HCT116 (cell line): ENCODE measurements at regions not wholly inside any gene's neighbourhood (a gene's known extent, or its start where the extent isn't known, plus 50 kb on each side); places are given as distances from the start of the nearest gene placed in this dataset.

Experiments
- ATAC-seq: fragments of 200-7000 bp; cut with Tn5 transposase; 2 replicates; pipeline ENCODE4 v1.9.1; 2020; ENCODE audit warnings: mild to moderate bottlenecking, moderate library complexity
- BruUV-seq: library from RNA; stranded (reverse); fragments of 400-500 nt; replicated peaks from 2 replicates; lab custom pipeline; 2021; lab: Mats Ljungman, UMichigan
- CTCF ChIA-PET: fragments of 300-600 bp; sonication (Branson Sonifier 250); formaldehyde crosslinking; loops from one replicate; lab custom pipeline; 2021; ENCODE audit warnings: antibody characterized with exemption; lab: Charles Lee
- POLR2A ChIA-PET: fragments of 300-600, 350-600 bp; sonication (Branson Sonifier 250); formaldehyde crosslinking; loops from one replicate; lab custom pipeline; 2021; ENCODE audit warnings: antibody characterized with exemption; lab: Charles Lee
- RAD21 ChIA-PET, 2 experiments: fragments of 300-600 bp; sonication (Branson Sonifier 250); formaldehyde crosslinking; loops; one replicate each; lab custom pipeline; 2023; ENCODE audit warnings: low total read pairs in 2 of 2; ENCODE audit not compliant: uncharacterized antibody in 2 of 2, unreplicated experiment in 2 of 2, low non-redundant PET in 1 of 2; lab: Charles Lee
- DNase-seq: peaks from one replicate; pipeline ENCODE4 v3.0.0-alpha.2; 2010; ENCODE audit warnings: low read depth, low spot score
- H2AFZ ChIP-seq: fragments of 200-600 bp; shearing (Covaris generic), sonication (generic); 2 replicates; pipeline ENCODE4 v1.6.1; 2017; ENCODE audit warnings: low read depth, mixed run types, mixed read lengths, antibody characterized with exemption, low read length; ENCODE audit not compliant: poor library complexity, severe bottlenecking
- H3K27ac ChIP-seq: 2 replicates; pipeline ENCODE4 v1.5.1; 2012; ENCODE audit warnings: low read depth, low read length
- H3K27me3 ChIP-seq: fragments of 200-600 bp; sonication (generic); 2 replicates; pipeline ENCODE4 v1.6.1; 2016; ENCODE audit warnings: mixed run types, low read length, mixed read lengths; ENCODE audit not compliant: insufficient read depth
- H3K36me3 ChIP-seq, 2 experiments: fragments of 200-500 bp in 1 of 2; fragments of 200-600 bp in 1 of 2; sonication (Bioruptor generic) in 1 of 2; sonication (generic) in 1 of 2; 2 replicates each; pipeline versions ENCODE4 v1.5.1 to v1.6.1; 2014 to 2016; ENCODE audit warnings: low read length in 2 of 2, inconsistent platforms in 1 of 2, mixed read lengths in 1 of 2, mixed run types in 1 of 2; ENCODE audit not compliant: insufficient read depth in 2 of 2, control insufficient read depth in 1 of 2
- H3K4me1 ChIP-seq, 2 experiments: fragments of 200-600 bp in 1 of 2; sonication (generic) in 1 of 2; 2 replicates each; pipeline versions ENCODE4 v1.5.1 to v1.6.1; 2012 to 2017; ENCODE audit warnings: low read length in 2 of 2, inconsistent platforms in 1 of 2, mild to moderate bottlenecking in 1 of 2, mixed read lengths in 1 of 2, mixed run types in 1 of 2, moderate library complexity in 1 of 2; ENCODE audit not compliant: insufficient read depth in 2 of 2, control insufficient read depth in 1 of 2
- H3K4me2 ChIP-seq: fragments of 200-600 bp; sonication (generic); 2 replicates; pipeline ENCODE4 v1.6.1; 2017; ENCODE audit warnings: mixed run types, low read length, mixed read lengths
- H3K4me3 ChIP-seq, 2 experiments: fragments of 200-600 bp in 1 of 2; sonication (generic) in 1 of 2; replicated peaks in 1 of 2; 2 replicates each; pipeline ENCODE4 v1.5.1; 2011 to 2016; ENCODE audit warnings: low read length in 2 of 2, control low read depth in 1 of 2, low read depth in 1 of 2, mild to moderate bottlenecking in 1 of 2, mixed read lengths in 1 of 2, mixed run types in 1 of 2
- H3K79me2 ChIP-seq: fragments of 200-600 bp; sonication (generic); 2 replicates; pipeline ENCODE4 v1.6.1; 2017; ENCODE audit warnings: mild to moderate bottlenecking, mixed run types, low read length, moderate library complexity, mixed read lengths; ENCODE audit not compliant: insufficient read depth
- H3K9ac ChIP-seq: fragments of 200-600 bp; sonication (generic); 2 replicates; pipeline ENCODE4 v1.6.1; 2016; ENCODE audit warnings: low read length, mixed read lengths
- H3K9me2 ChIP-seq: fragments of 200-600 bp; sonication (generic), shearing (Covaris generic); 2 replicates; pipeline ENCODE4 v1.6.1; 2017; ENCODE audit warnings: mixed run types, mild to moderate bottlenecking, moderate library complexity; ENCODE audit not compliant: insufficient read depth
- H3K9me3 ChIP-seq, 2 experiments: fragments of 200-500 bp in 1 of 2; fragments of 200-600 bp in 1 of 2; sonication (Bioruptor generic) in 1 of 2; sonication (generic) in 1 of 2; 2 replicates each; pipeline ENCODE4 v1.6.1; 2014 to 2017; ENCODE audit warnings: low read length in 2 of 2, mixed read lengths in 2 of 2, inconsistent platforms in 1 of 2, low read depth in 1 of 2, mild to moderate bottlenecking in 1 of 2, mixed run types in 1 of 2, moderate library complexity in 1 of 2; ENCODE audit not compliant: control insufficient read depth in 1 of 2, insufficient read depth in 1 of 2
- H4K20me1 ChIP-seq: fragments of 200-600 bp; sonication (generic), shearing (Covaris generic); 2 replicates; pipeline ENCODE4 v1.6.1; 2017; ENCODE audit warnings: mixed run types, mild to moderate bottlenecking, moderate library complexity; ENCODE audit not compliant: insufficient read depth
- CBX3 ChIP-seq: IDR thresholded peaks from 2 replicates; pipeline ENCODE4 v1.6.1; 2012; ENCODE audit warnings: low read depth
- CEBPB ChIP-seq: IDR thresholded peaks from 2 replicates; pipeline ENCODE4 v1.6.1; 2012; ENCODE audit warnings: low read depth
- ELF1 ChIP-seq: IDR thresholded peaks from 2 replicates; pipeline ENCODE4 v1.6.1; 2012; ENCODE audit warnings: low read depth, borderline replicate concordance
- EZH2 ChIP-seq: fragments of 200-600 bp; sonication (generic); IDR thresholded peaks from 2 replicates; pipeline ENCODE4 v1.6.1; 2017; ENCODE audit warnings: antibody characterized with exemption, mixed run types
- JUND ChIP-seq: IDR thresholded peaks from 2 replicates; pipeline ENCODE4 v1.6.1; 2012
- POLR2A ChIP-seq: IDR thresholded peaks from 2 replicates; pipeline ENCODE4 v1.7.0; 2011; ENCODE audit warnings: borderline replicate concordance; ENCODE audit not compliant: insufficient read depth, insufficient read length; ENCODE audit errors: extremely low read depth
- RAD21 ChIP-seq: IDR thresholded peaks from 2 replicates; pipeline ENCODE4 v1.6.1; 2012; ENCODE audit warnings: low read depth, mild to moderate bottlenecking
- SRF ChIP-seq: IDR thresholded peaks from 2 replicates; pipeline ENCODE4 v1.6.1; 2012; ENCODE audit warnings: low read depth
- YY1 ChIP-seq: IDR thresholded peaks from 2 replicates; pipeline ENCODE4 v1.6.1; 2011; ENCODE audit warnings: low read length, low read depth, moderate library complexity, mild to moderate bottlenecking; ENCODE audit not compliant: insufficient replicate concordance; ENCODE audit errors: extremely low read depth
- ZNF274 ChIP-seq: fragments of 200-500 bp; sonication (Bioruptor generic); IDR thresholded peaks from 2 replicates; pipeline ENCODE4 v1.6.1; 2014; ENCODE audit warnings: mild to moderate bottlenecking, low read depth, low read length, inconsistent platforms
- intact Hi-C: fragments of 100-400 bp; cut with micrococcal nuclease; formaldehyde crosslinking; loops from 2 replicates; pipeline ENCODE4 v1.10.0; 2022
- TF ChIP-seq, protein P1 (sequence below): IDR thresholded peaks from 2 replicates; pipeline ENCODE4 v1.6.1; 2011; ENCODE audit warnings: mild to moderate bottlenecking, low read length, moderate library complexity; ENCODE audit not compliant: insufficient replicate concordance; ENCODE audit errors: extremely low read depth

DNA sequence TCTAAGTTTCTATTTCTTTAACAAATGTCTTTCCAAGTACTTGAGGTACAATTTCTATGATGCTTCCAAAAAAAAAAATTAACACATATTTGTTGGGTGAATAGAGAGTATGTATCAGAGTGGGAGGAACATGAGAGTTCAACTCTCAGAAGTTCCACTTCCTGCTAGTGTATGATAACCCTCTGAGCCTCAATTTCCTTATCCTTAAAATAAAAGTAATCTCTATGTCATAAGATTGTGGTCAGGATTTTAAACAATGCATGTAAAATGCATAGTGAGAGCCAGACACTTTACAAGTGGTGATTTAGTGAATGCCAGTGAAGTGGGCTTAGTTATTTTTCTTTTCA, 270.3 kb upstream of the AMIGO2 start:
- intact Hi-C loops: no loop called here
- Histone ChIP-seq H3K9me3 (no peaks in the 10 kb centered on the region), H3K27ac (no peak overlapping the region), H2AFZ (no peak overlapping the region), H4K20me1 (no peaks in the 10 kb centered on the region), H3K9me2 (no peaks in the 10 kb centered on the region), H3K4me1 (no peaks in the 10 kb centered on the region), H3K36me3 (no peaks in the 10 kb centered on the region), H3K4me3 (no peak overlapping the region), H3K27me3 (no peaks in the 10 kb centered on the region), H3K79me2 (no peaks in the 10 kb centered on the region), H3K9ac (no peak overlapping the region), H3K4me2 (no peak overlapping the region)
- no TSS peak for BruUV-seq
- DNase-seq (no peak), ATAC-seq (no peak)
- TF ChIP-seq, protein P1, sequence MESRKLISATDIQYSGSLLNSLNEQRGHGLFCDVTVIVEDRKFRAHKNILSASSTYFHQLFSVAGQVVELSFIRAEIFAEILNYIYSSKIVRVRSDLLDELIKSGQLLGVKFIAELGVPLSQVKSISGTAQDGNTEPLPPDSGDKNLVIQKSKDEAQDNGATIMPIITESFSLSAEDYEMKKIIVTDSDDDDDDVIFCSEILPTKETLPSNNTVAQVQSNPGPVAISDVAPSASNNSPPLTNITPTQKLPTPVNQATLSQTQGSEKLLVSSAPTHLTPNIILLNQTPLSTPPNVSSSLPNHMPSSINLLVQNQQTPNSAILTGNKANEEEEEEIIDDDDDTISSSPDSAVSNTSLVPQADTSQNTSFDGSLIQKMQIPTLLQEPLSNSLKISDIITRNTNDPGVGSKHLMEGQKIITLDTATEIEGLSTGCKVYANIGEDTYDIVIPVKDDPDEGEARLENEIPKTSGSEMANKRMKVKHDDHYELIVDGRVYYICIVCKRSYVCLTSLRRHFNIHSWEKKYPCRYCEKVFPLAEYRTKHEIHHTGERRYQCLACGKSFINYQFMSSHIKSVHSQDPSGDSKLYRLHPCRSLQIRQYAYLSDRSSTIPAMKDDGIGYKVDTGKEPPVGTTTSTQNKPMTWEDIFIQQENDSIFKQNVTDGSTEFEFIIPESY: no peak
- TF ChIP-seq YY1: no peak
- ChIA-PET POLR2A (no interaction called here), CTCF (no interaction called here), RAD21 (no interaction called here)

DNA sequence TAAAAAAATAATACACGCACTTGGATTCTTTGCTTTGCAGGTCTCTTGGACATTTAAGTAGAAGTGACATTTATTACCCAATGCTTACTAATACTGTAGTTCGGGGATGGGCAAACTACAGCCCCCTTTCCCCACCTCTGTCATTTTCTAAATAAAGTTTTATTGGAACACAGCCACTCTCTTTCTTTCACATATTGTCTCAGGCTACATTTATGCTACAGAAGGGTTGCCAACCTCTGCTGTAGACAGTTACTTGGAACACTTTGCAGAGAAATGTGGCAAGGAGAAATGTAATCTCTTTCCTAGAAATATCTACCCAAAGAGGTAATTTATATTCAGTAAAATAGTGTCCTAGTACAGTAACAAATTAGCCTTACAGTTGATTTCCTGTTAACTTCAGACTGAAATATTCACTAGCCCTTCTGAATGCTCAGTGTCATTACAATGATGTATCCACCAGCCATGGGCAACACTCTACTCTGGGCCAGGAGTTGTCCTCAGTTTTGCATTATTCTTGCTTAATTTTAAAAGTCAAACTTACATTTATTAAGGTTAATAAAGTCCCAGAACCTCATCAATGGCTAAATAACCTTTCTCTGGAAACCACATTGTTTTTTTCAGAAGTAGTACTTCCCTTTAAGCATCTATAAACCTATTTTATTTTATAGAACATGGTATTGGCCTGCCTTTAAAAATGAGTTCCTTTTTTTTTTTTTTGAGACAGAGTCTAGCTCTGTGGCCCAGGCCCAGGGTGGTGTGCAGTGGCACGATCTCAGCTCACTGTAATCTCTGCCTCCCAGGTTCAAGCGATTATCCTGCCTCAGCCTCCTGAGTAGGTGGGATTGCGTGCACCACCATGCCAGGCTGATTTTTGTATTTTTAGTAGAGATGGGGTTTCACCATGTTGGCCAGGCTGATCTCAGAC, 269.6 kb upstream of the AMIGO2 start:
- ChIA-PET POLR2A (no interaction called here), RAD21 (no interaction called here), CTCF (no interaction called here)
- Histone ChIP-seq H3K4me3 (no peak overlapping the region), H3K36me3 (no peaks in the 10 kb centered on the region), H2AFZ (no peak overlapping the region), H3K27me3 (no peaks in the 10 kb centered on the region), H3K9me2 (no peaks in the 10 kb centered on the region), H3K9ac (no peak overlapping the region), H3K4me1 (no peaks in the 10 kb centered on the region), H3K9me3 (no peaks in the 10 kb centered on the region), H3K4me2 (no peak overlapping the region), H4K20me1 (no peaks in the 10 kb centered on the region), H3K27ac (no peak overlapping the region), H3K79me2 (no peaks in the 10 kb centered on the region)
- no peak for DNase-seq
- ATAC-seq: no peak
- no TSS peak for BruUV-seq
- no peak for TF ChIP-seq ELF1
- TF ChIP-seq CBX3: no peak
- TF ChIP-seq EZH2: no peak
- no peak for TF ChIP-seq CEBPB
- no peak for TF ChIP-seq ZNF274
- TF ChIP-seq YY1: no peak
- TF ChIP-seq JUND: no peak
- TF ChIP-seq POLR2A: no peak
- no peak for TF ChIP-seq RAD21
- TF ChIP-seq SRF: no peak
- intact Hi-C loops: no loop called here
